ENCODE measurements at regions not wholly inside any gene's neighbourhood (a gene's known extent, or its start where the extent isn't known, plus 50 kb on each side); places are given as distances from the start of the nearest gene placed in this dataset.
"Not testable (repeated sequence)": the region's sequence is repeated elsewhere in the genome, so short reads cannot be mapped to it uniquely, and the experiment has no call there.

DNA sequence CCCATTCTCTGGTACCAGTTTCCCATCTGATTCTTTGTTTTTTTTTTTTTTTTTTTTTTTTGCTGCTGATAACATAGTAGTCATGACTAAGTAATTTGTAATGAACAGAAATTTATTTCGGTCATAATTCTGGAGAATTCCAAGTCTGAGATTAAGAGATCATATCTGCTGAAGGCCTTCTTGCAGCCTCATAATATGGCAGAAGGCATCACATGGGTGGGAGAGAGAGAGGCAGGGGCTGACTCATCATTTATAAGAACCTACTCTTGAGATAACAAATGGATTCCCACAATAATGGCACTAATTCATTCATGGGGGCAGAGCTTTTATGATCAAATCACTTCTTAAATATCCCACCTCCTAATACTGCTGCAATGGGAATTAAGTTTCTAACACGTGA is 1034.3 kb downstream of the STIM2 start:
- no peak for DNase-seq

DNA sequence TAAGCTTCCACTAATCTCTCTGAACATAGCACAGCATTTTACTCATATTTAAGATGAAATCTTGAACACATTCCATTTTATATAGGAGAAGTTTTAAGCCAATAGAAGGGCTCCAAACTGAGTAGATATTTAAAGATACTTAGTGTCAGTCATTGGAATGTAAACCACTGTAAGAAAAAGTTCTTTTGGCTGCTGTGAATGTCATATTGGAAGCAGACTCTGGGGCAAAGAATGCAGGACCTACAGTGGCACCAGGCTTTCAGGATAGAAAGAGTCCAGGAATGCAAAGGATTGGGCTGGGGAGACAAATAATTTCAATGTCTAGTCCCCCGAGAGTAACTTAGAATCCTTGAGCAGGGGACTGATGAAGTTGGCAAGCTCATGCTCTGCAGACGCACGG is 1047.7 kb downstream of the STIM2 start:
- DNase-seq = no peak

DNA sequence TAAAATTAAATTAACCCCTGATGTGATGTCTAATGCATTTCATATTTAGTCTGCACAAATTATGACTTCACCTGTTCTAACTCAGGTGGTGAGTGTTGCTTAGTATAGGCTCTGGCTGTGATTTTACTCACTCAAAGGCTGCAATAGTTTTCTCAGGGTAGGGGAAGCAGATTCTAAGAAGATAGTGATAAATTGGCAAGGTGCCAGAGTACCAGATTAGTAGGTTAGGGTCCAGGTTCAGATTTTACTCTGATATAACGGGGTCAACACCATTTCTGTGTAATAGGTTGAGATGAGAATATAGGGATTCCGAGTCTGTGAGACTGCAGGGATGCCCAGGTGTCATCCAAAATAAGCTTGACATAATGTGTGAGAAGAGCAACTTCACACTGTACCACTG is 1049.6 kb downstream of the STIM2 start:
- no peak for DNase-seq

DNA sequence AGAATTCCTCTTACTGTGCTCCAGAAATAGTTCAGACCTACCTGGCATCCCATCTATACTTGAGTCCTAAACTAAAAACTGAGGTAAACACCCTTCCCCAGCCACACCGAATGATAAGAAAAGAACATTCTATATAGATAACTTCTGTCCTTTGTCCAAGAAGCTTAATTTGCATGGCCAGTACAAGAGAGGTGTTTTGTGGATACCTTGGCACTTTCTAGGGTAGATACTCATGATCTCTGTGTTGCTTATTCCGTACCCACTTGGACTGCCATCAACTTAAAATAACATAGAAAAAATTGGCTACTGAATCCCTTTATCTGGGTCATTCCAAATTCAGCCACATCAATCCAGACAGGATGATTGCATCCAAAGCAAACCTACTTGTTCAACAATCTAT is 1050.4 kb downstream of the STIM2 start:
- DNase-seq = no peak

DNA sequence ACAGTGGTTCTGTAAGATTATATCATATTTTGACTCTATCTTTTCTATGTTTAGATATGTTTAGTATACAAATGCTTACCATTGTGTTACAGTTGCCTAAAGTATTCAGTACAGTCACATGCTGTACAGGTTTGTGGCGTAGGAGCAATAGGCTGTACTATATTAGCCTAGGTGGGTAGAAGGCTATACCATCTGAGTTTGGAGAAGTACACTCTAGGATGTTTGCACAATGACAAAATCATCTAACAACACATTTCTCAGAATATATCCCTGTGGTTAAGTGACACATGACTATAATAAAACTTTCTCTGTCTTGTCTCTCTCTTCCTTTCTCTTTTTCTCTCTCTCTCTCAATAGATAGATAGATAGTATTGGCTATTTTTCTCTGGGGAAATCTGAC is 1053.1 kb downstream of the STIM2 start:
- no peak for DNase-seq

DNA sequence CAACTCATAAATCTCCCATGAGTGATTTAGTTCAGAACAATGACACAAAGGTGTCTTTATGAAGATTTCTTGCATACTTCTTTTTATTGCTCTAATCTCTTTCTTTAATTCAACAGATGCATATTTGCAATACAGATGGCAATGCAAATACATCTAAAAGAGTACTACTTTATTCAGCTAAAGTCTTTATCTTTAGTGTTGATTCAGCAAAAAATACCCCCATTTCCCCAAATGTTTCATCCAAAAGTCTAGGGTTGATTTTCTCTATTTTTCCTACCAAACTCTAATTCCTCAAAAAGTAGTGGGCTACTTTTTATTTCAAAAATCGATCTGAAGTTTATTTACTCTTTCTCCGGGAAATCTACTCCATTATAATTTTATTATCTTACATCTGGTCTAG is 1055.2 kb downstream of the STIM2 start:
- no peak for DNase-seq

DNA sequence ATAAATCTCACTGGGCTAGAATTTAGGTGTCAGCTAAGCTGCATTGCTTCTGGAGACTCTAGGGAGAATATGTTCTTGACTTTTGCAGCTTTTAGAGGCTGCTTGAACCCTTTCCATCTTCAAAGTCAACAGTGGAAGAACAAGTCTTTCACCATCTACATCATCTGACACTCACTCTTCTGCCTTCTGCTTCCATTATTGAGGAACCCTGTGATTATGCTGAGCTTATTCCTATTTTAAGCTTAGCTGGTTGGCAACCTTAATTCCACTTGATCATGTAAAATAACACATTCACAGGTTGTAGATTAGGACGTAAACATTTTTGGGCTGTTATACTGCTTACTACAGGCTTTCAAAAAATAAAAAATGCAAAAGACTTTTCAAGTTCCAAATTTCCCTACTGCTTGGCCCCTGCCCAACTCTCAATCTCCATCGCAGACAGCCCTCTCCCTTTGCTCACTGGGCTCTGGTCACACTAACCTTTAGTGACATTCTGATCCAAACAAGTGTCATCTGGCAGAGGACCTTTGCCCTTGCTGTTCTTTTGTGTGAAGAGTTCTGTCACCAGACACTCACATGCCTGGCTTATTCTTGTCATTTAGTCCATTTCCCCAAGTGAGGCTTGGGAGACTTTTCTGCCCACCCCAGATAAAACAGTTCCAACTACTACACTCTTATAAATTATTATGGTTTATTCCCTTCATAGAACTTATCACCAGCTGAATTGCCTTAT is 1056.0 kb downstream of the STIM2 start:
- DNase-seq = no peak

DNA sequence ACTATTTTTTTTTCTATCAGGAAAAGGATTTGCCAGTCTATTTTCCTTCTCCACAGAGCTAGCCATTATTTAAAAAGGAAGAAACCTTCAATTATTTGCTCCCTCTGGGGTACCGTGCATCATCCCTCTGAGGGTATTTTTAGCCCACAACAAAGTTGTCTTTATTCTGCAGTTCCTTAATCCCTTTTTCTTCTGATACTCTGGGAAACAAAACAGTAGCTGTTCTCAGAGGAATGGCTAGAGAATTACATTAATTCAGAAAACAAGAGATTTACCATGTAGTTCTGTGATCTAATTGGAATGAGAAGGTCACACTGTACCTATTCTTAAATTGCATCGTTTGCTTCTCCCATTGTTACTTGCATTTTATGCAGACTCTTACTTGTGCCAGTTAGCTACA is 1056.7 kb downstream of the STIM2 start:
- no peak for DNase-seq

DNA sequence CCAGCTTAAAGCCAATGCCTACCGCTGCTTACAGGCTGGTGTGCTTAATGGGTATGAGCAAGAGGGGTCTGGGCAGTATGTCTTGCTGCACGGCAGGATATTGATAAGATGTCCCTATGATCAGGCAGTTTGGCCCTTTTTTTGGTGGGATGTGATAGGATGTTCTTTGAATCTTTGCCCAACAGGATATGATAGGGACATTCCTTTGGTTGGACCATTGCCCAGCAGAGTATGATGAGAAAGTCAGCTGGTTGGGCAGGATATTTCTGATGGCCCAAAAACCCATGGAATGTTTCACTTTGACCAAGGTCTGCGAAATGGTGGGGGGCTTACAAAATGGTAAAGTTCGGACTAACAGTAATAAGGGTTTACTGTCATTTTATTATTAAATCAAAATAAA is 1060.6 kb downstream of the STIM2 start:
- no peak for DNase-seq

DNA sequence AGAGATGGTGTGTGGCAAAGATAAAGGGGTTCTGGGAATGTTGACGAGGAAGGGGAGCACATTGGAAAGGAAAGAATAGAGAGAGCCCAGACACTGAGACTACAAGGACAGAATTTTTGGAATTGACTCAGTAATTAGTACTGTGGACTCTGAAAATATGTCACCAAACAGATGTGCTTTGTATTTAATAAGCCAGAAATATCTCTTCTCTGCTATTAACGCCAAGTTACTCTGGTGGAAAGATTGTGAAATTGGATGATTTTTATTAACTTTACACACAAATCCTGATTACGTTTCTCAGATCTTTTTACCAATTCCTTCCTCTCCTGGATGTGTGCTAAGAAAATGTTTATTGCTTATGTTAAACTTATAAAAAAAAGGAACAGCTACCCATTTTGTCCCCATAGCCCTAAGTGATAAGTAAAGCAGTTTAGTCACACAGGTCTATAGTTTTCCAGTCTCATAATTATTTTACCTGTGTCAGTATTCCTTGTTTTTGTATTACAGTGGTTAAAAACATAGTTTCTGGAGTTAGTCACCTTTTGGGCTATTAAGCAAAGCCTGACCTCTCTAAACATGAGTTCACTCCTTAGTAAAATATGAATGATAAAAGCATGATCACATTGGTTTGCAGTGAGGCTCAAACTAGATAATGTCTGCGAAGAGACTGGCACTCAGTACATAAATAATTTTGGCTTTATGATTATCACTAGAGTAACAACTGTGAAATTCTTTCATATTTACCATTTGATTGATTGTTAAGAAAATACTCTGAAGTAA is 1068.3 kb downstream of the STIM2 start:
- no peak for DNase-seq

DNA sequence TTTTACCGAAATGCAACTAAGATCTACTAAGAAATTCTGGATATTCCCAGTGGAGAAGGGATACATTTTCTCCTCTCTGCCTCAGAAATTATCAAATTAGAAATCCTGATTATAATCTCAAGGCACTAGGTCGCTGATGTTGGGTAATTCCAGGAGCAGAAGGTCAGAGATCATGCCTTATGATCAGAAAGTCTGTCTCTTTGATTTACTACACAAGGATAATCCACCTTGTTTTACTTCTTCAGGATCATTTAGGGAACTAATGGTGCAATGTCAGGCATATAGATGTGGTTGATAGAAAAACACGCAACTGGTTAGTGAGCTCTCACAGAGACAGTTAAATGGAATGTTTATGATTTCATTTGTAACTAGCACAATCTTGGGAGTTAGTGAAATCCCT is 1069.7 kb downstream of the STIM2 start:
- DNase-seq = no peak

DNA sequence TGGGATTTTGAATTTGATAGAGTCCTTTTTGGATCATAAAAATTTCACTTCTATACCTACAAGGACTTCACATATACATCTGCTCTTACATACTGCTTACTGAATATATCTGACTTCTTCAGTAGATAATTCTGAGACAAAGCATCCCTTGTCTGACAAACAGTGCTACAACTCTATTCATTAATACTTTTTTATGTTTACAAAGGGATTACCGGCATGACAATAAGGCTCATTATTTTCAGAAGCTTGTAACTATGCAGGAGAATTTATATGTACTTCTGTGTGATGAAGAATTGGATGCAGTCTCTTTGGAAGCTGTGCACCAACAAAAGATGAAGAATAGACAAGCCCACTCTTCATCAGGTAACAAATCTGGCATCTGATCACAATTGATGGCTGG is 1070.3 kb downstream of the STIM2 start:
- DNase-seq = no peak

DNA sequence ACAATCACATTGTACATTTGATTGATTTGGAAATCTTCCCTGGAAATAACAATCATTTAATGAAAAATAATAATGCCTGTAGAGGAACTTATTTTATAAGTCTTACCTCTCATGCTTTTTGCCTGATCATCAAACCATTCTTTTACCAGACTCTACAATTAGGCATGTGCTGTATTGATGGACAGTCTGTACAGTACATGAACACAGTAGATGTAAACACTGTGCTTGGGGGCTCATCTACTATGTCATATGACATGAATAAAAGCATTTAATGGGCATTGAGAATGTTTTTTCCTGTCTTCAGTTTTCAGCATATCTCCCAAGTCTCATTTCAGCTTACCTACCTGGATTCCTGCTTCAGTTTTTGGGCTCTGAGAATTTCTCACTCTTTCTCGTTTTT is 1070.9 kb downstream of the STIM2 start:
- DNase-seq = no peak

DNA sequence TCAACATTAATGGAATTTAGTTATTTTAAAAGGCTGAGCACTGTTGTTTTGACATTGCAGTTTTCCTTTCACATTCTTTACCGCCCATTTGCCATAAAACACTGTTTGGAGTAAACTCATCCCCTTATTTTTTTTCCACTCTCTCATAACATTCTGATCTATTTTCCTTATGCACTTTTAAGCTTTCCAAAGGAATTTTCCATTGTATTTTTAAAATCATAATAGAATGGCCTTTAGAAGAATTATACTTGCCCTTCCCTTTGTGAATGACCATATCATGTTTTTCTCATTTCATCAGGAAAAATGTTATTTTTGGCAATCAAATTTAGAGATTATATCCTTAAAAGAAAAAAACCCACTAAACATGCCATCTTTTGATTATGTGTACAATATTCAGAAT is 1074.2 kb downstream of the STIM2 start:
- DNase-seq = no peak

DNA sequence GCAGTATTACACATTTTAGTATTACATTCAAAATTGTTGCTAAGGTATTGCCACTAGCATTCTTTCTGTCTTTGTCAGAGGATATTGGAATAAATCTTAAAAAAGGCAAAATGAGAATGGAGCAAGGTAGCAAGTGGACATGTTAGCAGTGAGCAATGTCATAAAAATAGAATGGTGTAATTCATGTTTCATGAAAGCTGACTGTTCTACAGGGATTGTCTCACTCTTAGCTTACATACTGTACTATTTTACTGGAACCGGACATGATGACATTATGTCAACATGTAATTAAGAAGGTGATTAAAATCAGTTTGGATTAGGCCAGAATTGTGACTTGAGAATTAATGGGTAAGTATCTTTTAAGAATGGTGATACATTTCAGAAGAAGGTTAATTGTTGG is 1086.2 kb downstream of the STIM2 start:
- no peak for DNase-seq

DNA sequence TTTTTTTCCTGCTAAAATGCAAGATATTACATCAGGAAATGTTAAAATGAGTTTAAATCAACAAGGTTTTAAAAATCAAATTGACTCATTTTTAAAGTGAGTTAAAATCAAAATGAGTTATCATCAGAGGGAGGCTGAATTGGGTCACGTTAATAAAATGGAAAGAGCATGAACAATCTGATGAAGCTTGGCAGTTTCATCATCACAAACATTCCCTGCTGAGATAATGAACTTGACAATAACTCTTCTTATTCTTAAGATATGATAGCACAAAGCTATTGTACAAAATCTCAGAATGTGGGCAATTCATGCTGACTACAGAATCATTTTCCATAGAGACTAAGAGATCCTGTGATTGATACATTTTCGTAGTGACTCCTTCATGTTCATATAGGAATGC is 1086.7 kb downstream of the STIM2 start:
- no peak for DNase-seq

DNA sequence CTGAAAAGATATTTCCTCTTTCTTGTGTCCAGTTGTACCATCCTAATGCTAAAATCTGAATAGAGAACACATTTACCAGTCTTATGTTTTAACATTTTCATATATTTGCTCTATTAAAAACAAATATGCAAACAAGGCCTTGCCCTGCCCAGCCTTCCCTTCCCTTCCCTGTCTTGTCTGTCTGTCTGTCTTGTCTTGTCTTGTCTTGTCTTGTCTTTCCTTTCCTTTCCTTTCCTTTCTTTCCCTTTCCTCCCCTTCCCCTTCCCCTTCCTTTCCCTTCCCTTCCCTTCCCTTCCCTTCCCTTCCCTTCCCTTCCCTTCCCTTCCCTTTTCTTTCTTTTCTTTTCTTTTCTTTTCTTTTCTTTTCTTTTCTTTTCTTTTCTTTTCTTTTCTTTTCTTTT is 1103.5 kb downstream of the STIM2 start:
- DNase-seq = no peak

DNA sequence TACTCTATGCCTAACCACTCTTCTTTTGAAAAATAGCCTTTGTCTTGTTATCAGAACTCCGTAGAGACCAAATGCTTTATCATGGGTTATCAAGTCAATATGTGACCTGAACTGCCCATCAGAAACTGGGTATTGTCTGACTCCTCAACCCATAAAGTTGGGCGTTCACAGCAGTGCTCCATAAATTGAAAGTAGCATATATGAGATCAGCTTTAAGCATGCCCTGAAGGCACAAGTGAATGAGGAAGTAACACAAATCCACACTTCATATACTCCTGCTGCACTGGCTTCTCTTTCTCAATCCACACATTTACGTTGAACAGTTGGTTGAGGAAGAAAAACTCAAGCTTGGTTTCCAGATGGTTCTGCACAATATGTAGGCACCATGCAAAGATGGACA is 1106.0 kb downstream of the STIM2 start:
- no peak for DNase-seq

DNA sequence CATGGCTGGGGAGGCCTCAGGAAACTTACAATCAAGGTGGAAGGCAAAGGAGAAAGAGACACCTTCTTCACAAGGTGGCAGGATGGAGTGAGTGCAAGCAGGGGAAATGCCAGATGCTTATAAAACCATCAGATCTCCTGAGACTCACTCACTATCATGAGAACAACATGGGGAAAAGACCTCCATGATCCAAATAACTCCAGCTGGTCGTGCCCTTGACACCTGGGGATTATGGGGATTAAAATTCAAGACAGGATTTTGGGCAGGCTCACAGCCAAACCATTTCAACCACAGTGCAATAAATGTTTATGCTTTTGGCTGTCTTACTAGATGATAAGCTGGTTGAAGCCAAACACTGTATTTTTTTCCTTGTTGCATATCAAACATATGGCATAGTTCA is 1112.4 kb downstream of the STIM2 start:
- no peak for DNase-seq

DNA sequence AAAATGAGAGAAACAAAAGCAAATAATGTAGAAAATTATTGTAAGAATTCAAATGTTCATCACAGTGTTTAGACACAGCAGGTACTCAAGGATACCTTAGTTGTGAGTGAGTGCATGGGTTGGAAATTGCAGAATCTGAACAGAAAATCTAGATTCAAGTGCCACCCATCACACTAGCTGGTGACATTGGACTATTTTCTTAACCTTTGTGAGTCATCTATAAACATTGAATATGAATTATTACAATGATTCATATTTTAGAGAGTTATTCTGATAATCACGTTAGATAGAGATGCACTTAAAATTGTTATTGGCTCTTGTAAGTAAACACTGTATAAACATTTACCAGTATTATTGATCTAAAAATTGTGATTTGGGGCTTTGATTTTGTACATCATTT is 1113.1 kb downstream of the STIM2 start:
- DNase-seq = no peak

DNA sequence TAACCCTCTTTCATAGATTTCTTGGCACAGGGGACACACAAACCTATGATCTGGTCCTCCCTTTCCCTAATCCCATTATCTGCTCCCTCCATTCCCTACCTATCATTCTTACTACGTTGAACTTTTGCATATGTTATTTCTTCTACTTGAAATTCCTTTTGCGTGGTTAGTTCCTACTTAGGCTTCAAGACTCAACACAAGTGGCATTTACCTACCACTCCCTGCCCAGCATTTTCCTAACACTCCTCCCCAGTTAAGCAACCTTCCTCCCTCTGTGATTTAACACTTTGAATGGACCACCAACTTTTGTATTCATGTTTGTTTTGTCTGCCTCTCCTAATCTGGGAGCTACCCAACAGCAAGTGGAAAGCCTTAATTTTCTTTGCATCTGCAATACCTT is 1113.7 kb downstream of the STIM2 start:
- DNase-seq = no peak

DNA sequence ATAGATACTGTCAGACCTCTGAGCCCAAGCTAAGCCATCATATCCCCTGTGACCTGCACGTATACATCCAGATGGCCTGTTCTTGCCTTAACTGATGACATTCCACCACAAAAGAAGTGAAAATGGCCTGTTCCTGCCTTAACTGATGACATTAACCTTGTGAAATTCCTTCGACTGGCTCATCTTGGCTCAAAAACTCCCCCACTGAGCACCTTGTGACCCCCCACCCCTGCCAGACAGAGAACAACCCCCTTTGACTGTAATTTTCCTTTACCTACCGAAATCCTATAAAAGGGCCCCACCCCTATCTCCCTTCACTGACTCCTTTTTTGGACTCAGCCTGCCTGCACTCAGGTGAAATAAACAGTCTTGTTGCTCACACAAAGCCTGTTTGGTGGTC is 1114.2 kb downstream of the STIM2 start:
- not testable (repeated sequence) for DNase-seq

DNA sequence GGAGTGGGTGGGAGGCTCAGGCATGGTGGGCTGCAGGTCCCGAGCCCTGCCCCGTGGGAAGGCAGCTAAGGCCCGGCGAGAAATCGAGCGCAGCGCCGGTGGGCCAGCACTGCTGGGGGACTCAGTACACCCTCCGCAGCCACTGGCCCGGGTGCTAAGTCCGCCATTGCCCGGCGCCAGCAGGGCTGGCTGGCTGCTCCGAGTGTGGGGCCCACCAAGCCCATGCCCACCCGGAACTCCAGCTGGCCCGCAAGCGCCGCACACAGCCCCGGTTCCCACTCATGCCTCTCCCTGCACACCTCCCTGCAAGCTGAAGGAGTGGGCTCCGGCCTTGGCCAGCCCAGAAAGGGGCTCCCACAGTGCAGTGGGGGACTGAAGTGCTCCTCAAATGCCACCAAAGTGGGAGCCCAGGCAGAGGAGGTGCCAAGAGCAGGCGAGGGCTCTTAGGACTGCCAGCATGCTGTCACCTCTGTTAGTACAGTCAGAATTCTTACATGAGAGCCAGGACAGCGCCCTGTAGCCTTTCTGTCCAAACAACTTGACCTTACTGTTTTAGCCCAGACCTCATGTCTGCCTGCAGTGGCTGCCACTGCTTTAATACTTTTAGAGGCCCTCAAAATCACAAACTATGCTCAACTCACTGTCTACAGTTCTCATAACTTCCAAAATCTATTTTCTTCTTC is 1117.9 kb downstream of the STIM2 start:
- DNase-seq = not testable (repeated sequence)

DNA sequence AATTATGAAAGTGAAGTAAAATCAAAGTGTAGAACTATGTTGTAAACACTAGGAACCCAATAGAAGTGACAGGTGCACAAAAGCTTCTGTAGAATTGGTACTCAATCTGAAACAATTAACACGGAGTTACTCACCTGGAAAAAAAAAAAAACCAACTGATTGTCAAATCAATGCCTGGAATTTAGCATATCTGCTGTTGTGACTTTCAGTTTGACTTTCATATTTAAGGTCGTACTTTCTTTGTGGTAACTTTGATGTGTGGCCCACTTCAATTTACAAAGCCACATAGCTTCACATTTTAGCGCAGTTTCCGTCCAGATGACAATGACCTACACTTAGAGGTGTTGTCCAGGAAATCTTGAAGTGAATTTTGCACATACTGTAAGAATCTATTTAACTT is 1124.9 kb downstream of the STIM2 start:
- DNase-seq = no peak
